G401.6 (cell line): ENCODE measurements at regions not wholly inside any gene's neighbourhood (a gene's known extent, or its start where the extent isn't known, plus 50 kb on each side); places are given as distances from the start of the nearest gene placed in this dataset.
"Not testable (repeated sequence)": the region's sequence is repeated elsewhere in the genome, so short reads cannot be mapped to it uniquely, and the experiment has no call there.

Experiments used
- FAIRE-seq: peaks from 2 replicates; lab custom pipeline; 2012; peaks lifted over from hg19 to GRCh38; lab: Jason Lieb, UNC

DNA sequence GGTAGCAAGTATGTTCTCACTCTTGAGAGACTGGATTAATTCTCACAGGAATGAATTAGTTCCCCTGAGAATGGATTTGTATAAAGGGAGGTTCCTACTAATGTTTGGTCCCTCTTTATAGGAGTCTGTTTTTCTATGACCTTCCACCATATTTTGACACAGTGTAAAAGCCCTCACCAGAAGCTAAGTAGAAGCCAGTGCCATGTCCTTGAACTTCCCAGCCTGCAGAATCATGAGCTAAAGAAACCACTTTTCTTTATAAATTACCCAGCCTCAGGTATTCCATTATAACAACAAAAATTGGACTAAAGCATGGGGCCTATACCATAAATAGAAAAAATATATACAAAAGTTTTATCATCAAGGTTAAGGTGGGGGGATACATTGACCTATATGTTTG lies 227.9 kb upstream of the DTNA start:
- no peak for FAIRE-seq

DNA sequence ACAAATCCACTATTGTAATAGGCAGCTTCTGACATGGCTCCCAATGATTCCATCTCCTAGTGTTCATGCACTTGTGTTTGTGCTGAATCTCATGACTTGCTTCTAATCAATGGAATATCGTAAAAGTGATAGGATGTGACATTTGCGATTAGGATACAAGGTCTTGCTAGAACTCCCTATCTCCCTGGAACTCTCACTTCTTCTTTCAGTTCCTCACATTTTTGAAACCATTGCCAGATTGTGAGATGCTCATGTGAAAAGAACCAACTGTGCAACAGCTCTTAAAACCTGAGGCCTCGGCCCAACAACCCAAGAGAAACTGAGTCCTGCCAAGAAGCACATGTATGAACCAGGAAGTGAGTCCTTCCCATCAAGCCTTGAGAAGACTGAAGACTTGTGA lies 226.9 kb upstream of the DTNA start:
- no peak for FAIRE-seq

DNA sequence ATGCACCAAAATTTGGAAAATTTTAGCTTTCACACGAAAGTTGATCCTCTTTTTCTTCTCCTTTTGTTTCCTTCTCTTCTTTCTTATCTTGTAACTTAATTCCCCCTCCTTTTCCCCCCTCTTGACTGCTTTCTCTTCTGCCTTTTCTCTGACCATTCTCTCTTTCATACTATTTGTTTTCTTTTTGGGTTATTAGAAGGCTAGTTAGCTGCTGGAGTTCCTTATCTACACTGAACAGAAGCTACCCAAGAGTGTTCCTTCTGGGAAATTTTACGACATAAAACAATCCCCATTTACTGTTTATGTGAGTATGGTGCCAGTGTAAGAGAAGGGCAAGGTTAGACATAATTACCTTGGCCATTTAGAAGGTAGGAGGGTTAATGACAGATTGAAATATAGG lies 218.4 kb upstream of the DTNA start:
- FAIRE-seq: no peak

DNA sequence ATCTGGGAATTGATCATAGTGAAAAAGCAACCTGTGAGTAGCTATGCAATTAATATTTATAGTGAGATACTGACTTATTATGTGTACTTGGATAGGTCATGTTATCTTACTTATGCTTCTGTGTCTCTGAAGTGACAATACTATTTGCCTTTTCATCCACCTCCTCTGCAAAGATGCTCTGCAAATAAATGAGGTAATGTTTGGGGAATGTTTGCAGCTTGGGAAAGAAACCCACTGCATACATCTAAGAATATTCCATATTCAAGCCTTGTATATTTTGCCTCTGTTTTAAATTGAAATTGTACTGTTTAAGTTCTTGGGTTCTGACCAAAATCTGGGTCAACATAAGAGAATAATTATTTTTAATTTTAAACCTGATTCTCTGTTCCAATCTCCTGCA lies 217.4 kb upstream of the DTNA start:
- no peak for FAIRE-seq

DNA sequence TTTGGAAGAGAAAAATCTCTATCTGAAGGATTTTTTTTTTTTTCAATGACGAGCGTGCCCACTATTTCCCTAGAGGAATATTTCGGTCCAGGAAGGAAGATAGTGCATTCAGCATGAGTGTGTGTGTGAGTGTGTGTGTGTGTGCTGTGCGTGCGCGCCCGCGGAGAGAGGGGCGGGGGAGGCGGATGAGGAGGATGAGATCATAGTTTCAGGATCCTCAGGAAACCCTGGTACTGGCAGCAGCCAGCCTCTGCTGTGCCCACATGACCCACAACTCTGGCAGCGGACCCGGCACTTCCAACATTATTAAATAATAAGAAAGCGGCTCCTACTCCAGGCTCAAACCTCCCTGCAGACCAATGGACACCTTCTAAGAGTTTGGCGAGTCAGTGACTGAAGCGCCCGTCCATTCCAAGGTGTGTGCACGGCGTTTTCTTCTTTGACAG lies 217.0 kb upstream of the DTNA start:
- FAIRE-seq: no peak

DNA sequence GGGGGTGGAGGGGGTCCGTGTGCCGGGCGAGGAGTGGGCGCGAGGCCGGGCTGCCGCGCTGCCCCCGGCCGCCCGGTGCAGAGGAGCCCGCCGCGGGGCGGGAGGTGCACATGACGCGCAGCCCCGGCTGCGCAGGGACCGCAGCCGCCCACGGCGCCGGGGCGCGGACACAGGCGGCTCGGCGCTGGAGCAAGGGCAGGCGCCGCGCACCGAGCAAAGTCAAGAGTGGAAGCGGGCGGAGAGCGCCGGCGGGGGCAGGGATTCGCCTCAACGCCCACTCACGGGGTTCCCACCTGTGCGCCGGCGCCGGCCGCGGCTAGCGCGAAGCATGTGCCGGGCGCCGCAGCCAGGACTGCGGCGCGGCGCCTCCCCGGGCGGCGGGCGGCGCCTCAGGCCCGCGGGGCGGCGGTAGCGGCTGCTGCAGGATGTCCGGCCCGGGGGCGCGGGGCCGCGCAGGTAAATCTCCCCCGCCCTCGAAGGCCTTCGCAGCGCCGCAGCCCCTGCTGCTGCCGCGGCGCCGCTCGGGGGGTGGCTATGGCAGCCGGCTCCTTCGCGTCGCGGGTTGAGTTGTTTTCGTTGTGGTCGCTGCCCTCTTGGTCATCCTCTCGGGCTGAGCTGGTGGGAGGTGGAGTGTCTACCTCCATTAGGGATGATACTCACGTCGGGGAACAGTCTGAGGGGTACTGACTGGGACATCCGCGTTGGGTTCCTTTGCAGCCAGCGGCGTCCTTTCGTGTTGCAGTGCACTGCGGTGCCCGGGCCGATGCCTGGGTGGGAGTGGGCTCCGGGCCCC lies 216.3 kb upstream of the DTNA start:
- no peak for FAIRE-seq

DNA sequence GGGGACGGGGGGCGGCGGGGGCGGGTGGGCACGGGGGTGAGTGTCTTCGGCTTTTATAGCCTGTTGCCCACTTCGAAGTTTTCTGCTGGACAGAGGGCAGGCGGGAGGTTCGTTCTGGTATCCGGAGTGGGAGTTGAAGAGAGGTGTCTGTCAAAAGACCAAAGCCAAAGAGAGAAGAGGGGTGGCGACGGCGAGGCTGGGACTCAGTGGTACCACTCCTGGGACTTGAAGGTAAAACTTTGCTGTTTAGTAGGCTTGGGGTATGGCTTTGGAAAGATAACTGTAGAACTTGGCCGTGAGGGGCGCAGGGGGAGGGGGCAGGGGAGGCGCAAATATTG lies 215.8 kb upstream of the DTNA start:
- no peak for FAIRE-seq

DNA sequence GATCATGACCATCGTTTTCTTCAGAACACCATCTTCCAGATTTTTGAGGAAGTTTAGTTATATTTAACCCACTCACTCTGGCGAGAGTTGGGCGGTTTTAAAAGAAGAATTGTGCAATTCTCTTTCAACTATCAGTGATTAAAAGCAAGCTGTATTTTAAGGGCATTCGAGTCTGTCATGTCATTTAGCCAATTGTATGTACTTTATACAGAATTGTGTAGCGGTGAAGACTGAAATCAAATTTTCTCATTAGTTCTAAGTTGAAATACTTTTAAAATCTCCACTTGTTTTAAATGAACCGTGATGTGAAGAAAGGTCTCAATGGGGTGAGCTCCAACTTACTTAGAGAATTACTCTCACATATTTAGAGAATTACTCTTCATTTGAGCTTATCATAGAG lies 214.6 kb upstream of the DTNA start:
- FAIRE-seq: no peak

DNA sequence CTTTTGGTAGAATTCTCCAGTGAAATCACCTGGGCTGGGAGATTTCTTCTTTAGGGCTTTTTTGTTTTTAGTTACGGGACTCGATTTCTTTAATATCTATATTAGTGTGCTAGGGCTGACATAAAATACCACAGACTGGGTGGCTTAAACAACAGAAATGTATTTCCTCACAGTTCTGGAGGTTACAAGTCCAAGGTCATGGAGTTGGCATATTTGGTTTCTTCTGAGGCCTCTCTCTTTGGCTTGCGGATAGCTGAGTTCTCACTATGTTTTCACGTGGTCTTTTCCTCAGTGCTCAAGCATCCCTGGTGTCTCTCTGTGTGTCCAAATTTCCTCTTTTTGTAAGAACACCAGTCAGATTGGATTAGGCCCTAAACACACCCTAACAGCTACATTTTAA lies 208.5 kb upstream of the DTNA start:
- no peak for FAIRE-seq

DNA sequence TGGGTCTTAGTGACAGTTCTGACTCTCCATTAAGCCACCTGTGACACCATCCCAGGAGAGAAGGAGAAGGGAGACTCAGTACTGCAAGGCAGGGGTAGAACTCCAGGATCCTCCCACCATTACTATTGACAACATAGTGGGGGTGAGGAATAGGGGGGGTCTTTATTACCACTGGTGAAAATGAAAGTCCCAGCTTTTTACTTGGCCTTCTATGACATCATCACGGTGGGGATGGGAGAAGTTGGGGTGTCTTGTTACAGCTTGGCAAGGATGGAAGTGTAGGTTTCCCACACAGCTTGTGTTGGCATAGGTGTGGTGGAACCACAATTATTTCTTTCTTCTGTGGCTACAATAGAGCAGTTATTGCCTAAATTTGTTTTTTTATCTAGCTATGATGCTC lies 203.9 kb upstream of the DTNA start:
- no peak for FAIRE-seq

DNA sequence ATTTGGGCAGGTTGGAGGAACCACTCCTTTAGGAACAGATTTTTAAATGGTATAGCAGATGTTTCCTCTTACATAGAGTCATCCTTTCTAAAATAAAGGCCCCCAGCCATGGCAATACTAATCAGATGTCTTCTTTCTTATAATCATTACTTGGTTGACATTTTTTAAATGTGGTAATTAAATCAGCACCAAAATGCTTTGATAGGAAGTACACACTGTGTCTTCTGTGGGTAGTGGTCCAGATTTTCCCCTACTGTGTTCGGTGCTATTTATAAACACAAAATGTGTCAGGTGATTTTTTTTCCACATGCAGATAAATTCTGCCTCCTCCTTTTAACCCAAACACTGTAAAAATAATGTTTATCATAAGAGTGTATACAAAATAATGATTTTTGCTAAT lies 200.9 kb upstream of the DTNA start:
- no peak for FAIRE-seq

DNA sequence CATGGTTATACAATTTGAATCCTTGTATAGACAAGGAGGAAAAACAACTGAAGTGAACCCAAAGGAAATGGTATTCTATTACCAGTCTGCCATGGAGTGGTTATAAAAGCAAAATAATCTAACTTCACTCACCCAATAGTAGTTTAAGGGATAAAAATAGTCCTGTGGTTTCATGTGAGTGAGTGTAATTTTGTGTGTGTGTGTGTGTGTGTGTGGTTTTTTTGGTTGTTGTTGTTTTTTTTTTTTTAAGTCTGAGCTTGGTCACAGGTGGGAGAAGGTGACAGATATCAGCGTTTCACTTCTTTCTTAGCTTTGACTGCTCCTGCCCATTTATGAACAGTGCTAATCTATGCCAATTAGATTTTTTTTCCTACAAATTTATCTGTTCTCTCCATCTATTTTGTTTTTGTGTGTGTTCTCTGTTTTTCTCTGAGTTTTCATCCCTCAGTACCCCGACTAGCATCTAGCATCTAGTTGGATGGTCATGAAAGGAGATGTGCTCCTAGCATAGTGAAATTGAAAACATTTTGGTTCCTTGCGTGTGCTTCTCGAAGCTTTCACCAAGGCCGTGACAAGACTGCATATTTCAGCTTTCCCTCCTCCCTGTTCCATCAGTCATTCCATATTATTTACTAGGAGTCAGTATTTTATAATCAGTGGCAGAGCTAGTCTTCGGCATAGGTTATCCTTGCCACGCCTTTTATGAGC lies 200.1 kb upstream of the DTNA start:
- no peak for FAIRE-seq

DNA sequence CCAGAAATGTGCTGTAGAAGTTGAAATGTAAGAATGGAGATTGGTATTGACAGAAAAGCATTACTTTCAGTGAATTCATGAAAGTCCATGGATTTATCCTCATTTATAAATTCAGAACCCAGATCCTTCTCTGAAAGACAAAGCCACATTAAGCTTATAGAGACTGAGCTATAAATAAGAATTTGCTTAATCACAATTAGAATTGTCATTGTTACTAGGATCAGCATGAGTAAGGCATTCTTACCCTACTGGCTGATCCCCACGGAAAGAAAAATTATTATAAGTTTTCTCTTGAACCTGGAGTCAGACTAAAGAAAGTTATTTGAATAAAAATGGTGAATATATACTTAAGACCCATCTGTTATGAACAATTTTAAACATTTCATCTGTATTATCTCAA lies 199.2 kb upstream of the DTNA start:
- FAIRE-seq: no peak

DNA sequence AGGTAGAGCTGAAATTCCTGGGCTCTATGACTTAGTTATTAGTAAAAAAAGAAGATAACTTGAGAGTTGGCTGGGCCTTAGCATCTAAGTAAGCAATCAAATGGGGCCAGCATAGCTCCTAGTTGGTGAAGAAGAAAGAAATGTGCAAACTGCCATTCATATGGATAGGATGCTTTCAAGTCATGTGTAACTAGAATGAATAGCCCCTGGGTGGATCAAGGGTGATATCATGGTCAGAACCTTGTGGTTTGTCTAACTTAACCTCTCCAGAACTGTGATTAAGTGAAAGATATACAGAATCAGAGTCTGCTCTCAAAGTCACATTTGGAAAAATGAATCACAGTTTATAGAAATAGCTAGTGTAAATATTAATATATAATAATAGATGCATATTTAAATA lies 198.7 kb upstream of the DTNA start:
- FAIRE-seq: no peak

DNA sequence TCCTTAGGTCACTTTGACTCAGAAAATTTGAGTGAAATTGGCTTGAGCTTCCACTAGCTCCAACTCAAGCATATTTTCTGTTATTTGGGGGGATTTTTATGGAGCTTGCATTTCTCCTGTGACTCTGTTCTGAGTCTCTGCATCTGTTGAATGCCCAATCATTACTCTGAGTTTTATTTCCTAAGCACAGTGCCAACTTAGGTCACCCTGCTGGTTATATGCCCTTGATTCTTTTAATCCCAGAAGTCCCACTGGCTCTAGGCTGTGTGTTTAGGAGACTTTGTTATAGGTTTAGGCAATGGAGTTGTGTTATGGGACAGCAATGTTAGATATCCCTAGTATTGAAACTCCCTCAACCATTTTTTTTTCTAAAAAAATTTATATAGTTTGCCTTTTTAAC lies 198.2 kb upstream of the DTNA start:
- no peak for FAIRE-seq

DNA sequence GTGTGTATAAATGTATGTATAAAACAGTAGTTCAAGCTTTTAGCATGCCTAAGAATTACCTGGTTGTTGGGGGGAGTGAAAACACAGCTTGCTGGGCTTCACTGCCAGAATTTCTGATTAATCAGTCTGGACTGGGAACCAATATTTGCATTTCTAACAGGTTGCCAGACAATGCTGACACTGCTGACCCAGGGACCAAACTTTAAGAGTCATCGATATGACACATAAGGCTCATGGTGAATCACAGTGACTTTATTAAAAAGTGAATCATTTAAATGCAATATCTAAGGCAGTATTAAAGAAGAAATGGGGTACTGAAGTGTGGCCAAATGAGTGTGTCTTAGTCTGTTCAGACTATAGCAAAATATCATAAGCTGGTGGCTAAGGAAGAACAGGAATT lies 195.9 kb upstream of the DTNA start:
- no peak for FAIRE-seq

DNA sequence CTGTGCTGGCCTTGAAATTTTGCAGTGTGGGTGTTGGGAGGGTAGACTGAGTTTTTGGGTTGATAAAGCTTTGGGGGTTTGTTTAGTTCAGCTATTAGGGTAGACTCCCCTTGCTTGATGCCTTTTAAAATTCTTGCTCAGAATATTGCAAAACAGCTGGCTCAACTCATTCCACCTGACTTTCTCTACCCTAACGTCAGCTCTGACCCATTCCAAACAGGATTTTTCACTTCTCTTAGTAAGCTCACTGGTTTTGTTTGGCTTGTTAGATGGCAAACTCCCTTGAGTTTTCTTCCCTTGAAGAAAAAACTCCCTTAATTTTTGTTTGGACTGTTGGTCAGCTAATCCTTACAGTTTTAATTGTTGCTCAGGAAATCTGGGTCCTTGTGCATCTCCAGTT lies 195.1 kb upstream of the DTNA start:
- FAIRE-seq: no peak

DNA sequence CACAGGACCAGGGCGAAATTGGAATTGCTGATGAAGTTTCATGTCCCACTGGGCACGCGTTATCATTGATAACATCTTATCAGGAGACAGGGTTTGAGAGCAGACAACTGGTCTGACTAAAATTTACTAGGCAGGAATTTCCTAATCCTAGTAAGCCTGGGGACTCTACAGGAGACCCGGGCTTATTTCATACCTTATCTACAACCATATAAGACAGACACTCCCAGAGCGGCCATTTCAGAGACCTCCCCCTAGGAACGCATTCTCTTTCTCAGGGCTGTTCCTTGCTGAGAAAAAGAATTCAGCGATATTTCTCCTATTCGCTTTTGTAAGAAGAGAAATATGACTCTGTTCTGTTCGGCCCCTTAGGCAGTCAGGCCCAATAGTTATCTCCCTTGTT lies 193.7 kb upstream of the DTNA start:
- not testable (repeated sequence) for FAIRE-seq

DNA sequence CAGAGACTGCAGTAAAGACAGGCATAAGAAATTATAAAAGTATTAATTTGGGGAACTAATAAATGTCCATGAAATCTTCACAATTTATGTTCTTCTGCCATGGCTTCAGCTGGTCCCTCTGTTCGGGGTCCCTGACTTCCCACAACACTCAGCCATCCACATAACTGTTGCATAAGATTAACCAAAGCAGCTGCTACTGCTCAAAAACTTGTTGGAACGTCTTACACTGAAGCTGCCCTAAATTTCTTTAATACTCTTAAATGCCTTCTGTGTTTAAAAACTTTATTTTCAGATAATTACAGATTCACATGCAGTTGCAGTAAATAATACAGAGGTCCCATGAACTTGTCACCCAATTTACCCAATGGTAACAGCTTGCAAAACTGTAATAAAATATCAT lies 193.1 kb upstream of the DTNA start:
- FAIRE-seq: not testable (repeated sequence)

DNA sequence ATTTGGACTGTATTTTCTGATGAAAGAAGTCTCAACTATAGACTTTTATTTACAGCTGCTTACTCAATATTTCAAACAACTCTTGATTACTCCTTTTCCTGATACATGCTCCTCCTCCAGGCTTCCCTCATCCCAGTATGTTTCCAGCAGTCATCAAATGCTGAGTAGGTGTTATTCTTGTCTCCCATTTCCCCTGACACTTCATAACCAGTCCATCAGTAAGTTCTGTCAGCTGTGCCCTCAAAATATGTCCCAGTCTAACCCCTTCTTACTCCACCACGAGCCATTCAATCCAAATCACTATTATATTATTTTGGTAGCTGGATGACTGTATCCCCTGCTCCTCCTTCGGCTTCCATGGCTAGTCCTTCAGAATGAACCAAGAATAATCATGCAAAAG lies 189.1 kb upstream of the DTNA start:
- no peak for FAIRE-seq

DNA sequence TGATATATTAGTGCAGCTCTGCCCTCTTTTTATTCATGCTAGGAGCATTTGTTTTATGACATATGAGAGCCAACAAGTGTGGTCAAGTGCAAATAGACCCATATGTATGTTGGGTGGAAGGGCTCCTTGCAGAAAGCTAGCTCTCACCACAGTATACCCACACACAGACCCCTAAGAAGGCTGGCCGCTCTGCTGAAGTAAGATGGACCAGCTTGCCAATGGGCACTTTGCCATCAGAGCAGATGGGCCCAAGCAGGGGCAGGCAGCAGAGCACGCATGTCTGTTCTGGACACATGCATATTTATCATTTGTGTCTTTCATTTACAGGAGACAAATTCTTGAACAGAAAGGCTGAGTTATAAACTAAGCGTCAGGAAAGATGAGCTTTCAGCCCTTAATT lies 187.5 kb upstream of the DTNA start:
- no peak for FAIRE-seq

DNA sequence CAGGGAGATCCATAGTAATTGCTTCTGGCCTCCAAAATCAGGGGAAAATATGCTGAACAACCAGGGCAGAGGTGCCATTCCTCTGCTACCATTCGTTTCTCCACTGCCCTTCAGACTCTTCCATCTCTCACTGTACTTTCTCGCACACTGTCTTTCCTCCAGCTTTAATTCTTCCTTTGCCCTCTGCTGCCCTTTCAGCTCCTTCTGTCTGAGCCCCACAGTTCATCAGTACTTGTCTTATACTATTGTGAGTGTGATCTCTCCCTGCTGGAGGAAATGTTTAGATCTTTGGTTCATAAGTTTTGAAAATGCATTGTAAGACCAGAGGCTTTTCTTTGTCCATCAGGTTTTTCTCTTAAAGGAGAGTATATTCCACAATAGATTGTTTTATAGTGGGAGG lies 184.9 kb upstream of the DTNA start:
- no peak for FAIRE-seq

DNA sequence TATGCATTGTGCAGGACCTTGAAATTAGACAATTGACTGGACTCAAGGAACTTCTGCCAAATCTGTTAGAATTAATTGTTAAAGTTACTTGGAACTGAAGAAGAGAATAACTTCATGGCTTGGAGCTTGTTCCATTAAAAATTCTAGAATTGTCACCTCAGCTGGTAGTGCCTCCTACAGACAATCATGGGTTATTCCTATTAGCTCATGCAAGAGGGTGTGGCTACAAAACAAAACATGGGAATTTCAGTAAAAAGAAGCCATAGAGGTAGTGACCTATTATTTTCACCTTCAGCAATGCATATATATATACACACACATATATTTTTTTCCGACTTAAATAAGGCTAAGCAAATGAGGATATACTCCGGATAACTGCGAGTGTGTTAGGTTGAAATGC lies 181.9 kb upstream of the DTNA start:
- FAIRE-seq: no peak
